Mammary epithelial cell (primary cell): ENCODE measurements at regions not wholly inside any gene's neighbourhood (a gene's known extent, or its start where the extent isn't known, plus 50 kb on each side); places are given as distances from the start of the nearest gene placed in this dataset.

Source experiments
- CTCF ChIP-seq, 2 donors: IDR thresholded peaks in 1 of 2; conservative IDR thresholded peaks in 1 of 2; 2 replicates each; pipeline ENCODE4 v1.5.1; 2011 to 2012; ENCODE audit warnings: inconsistent platforms in 2 of 2, low read length in 2 of 2, mild to moderate bottlenecking in 2 of 2, control low read depth in 1 of 2, low read depth in 1 of 2; ENCODE audit not compliant: insufficient read depth in 1 of 2; ENCODE audit errors: extremely low read depth in 1 of 2
- EZH2 ChIP-seq: IDR thresholded peaks from 2 replicates; pipeline ENCODE4 v1.6.1; 2012; ENCODE audit warnings: low read length, inconsistent platforms, borderline replicate concordance

DNA sequence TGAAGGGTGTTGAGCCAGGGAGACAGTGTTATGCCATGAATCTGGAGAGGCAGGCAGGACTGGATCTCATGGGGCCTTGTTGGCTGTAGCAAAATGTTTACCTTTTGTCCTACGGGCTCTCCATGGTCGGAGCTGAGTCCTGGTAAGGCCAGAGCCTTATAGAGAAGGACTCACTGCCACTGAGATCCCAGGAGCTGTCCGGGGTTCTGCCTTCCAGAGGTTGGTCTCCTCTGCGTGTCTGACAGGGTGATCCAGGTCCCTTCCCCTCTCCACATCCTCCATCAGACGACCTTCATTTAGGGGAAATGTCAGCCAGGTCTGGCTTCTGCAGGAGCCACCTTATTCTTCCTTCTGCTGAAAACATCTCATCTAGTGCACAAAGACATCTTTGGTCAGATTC, 285.2 kb upstream of the N4BP1 start:
- TF ChIP-seq CTCF (conservative IDR thresholded peaks at IDR 0.05 in 1 of 2, IDR thresholded peaks at IDR 0.05 in 1 of 2; ENCODE audit: extremely low read depth in 1 of 2, insufficient read depth in 1 of 2, low read depth in 1 of 2, low read length in 2 of 2) (no peak), EZH2 (no peak)
